Glutamatergic neuron (in vitro differentiated cells): ENCODE measurements at regions not wholly inside any gene's neighbourhood (a gene's known extent, or its start where the extent isn't known, plus 50 kb on each side); places are given as distances from the start of the nearest gene placed in this dataset.

Experiments used
- DNase-seq: peaks from one replicate; pipeline ENCODE4 v3.0.0; 2022
- H3K27ac Mint-ChIP-seq: one replicate; pipeline ENCODE4 v1.8.0; 2020; ENCODE audit warnings: mild to moderate bottlenecking, mixed read lengths, inconsistent platforms; ENCODE audit not compliant: unreplicated experiment
- H3K27me3 Mint-ChIP-seq: one replicate; pipeline ENCODE4 v1.8.0; 2020; ENCODE audit warnings: mild to moderate bottlenecking, moderate library complexity, mixed read lengths, inconsistent platforms; ENCODE audit not compliant: unreplicated experiment
- H3K36me3 Mint-ChIP-seq: one replicate; pipeline ENCODE4 v1.8.0; 2020; ENCODE audit warnings: mild to moderate bottlenecking, mixed read lengths, inconsistent platforms; ENCODE audit not compliant: unreplicated experiment
- H3K4me1 Mint-ChIP-seq: one replicate; pipeline ENCODE4 v1.8.0; 2020; ENCODE audit warnings: mild to moderate bottlenecking, low read depth, mixed read lengths, inconsistent platforms; ENCODE audit not compliant: unreplicated experiment
- H3K4me3 Mint-ChIP-seq: one replicate; pipeline ENCODE4 v1.8.0; 2020; ENCODE audit warnings: mild to moderate bottlenecking, mixed read lengths, inconsistent platforms; ENCODE audit not compliant: unreplicated experiment
- H3K9me3 Mint-ChIP-seq: one replicate; pipeline ENCODE4 v1.8.0; 2020; ENCODE audit warnings: mild to moderate bottlenecking, moderate library complexity, mixed read lengths, inconsistent platforms; ENCODE audit not compliant: unreplicated experiment
- CTCF ChIP-seq: fragments of 200-600 bp; sonication (generic); IDR thresholded peaks from one replicate; pipeline ENCODE4 v1.5.0; 2021; ENCODE audit not compliant: partially characterized antibody, unreplicated experiment

- H3K27me3 Mint-ChIP-seq = no peaks in the 10 kb centered on the region
- H3K9me3 Mint-ChIP-seq = no peaks in the 10 kb centered on the region
- no peak overlapping the region for H3K27ac Mint-ChIP-seq
- no peak for DNase-seq
- TF ChIP-seq CTCF = no peak
- no peaks in the 10 kb centered on the region for H3K4me1 Mint-ChIP-seq
- H3K4me3 Mint-ChIP-seq = no peak overlapping the region
- H3K36me3 Mint-ChIP-seq = no peaks in the 10 kb centered on the region
Measured at GRCh38 chr10:64097391-64098122, 576.4 kb downstream of the REEP3 start.

- TF ChIP-seq CTCF = no peak
- Mint-ChIP-seq H3K4me3 (no peak overlapping the region), H3K36me3 (no peaks in the 10 kb centered on the region), H3K9me3 (no peaks in the 10 kb centered on the region), H3K4me1 (no peaks in the 10 kb centered on the region), H3K27ac (no peak overlapping the region), H3K27me3 (no peaks in the 10 kb centered on the region)
- no peak for DNase-seq
Measured at GRCh38 chr10:64098994-64099393, 577.8 kb downstream of the REEP3 start.

- H3K9me3 Mint-ChIP-seq = no peaks in the 10 kb centered on the region
- H3K27me3 Mint-ChIP-seq = no peaks in the 10 kb centered on the region
- H3K4me3 Mint-ChIP-seq = no peak overlapping the region
- TF ChIP-seq CTCF = no peak
- no peaks in the 10 kb centered on the region for H3K36me3 Mint-ChIP-seq
- DNase-seq = no peak
- no peak overlapping the region for H3K27ac Mint-ChIP-seq
- H3K4me1 Mint-ChIP-seq = no peaks in the 10 kb centered on the region
Measured at GRCh38 chr10:64101606-64102263, 580.5 kb downstream of the REEP3 start.

- Mint-ChIP-seq H3K27me3 (no peaks in the 10 kb centered on the region), H3K9me3 (no peaks in the 10 kb centered on the region), H3K4me3 (no peak overlapping the region), H3K4me1 (no peaks in the 10 kb centered on the region), H3K27ac (no peak overlapping the region), H3K36me3 (no peaks in the 10 kb centered on the region)
- no peak for TF ChIP-seq CTCF
- DNase-seq = no peak
Measured at GRCh38 chr10:64102264-64102633, 581.0 kb downstream of the REEP3 start.

GRCh38 chr10:64102916-64103315 lies 581.7 kb downstream of the REEP3 start:
- Mint-ChIP-seq H3K36me3 (no peaks in the 10 kb centered on the region), H3K27ac (no peak overlapping the region), H3K9me3 (no peaks in the 10 kb centered on the region), H3K27me3 (no peaks in the 10 kb centered on the region), H3K4me1 (no peaks in the 10 kb centered on the region), H3K4me3 (no peak overlapping the region)
- no peak for DNase-seq
- TF ChIP-seq CTCF = no peak
